Smooth muscle cell of the brain vasculature (primary cell): ENCODE measurements at regions not wholly inside any gene's neighbourhood (a gene's known extent, or its start where the extent isn't known, plus 50 kb on each side); places are given as distances from the start of the nearest gene placed in this dataset.

Experiments used
- DNase-seq: peaks from one replicate; pipeline ENCODE4 v3.0.0-alpha.2; 2012; ENCODE audit warnings: low read depth, low spot score

GRCh38 chr4:144302704-144303536, 162.4 kb upstream of the GYPA start:
- no peak for DNase-seq

- DNase-seq, result no peak
Observed at GRCh38 chr4:144304025-144304424, 163.5 kb upstream of the GYPA start.

GRCh38 chr4:144310535-144310934, 170.0 kb upstream of the GYPA start:
- no peak for DNase-seq

GRCh38 chr4:144313370-144313769, 172.9 kb upstream of the GYPA start:
- DNase-seq, result no peak

GRCh38 chr4:144316869-144317268, 176.4 kb upstream of the GYPA start:
- DNase-seq, result no peak

GRCh38 chr4:144318797-144319196, 178.3 kb upstream of the GYPA start:
- DNase-seq, result no peak

- DNase-seq, result no peak
Observed at GRCh38 chr4:144336633-144337032, 196.1 kb upstream of the GYPA start.

- DNase-seq, result no peak
Observed at GRCh38 chr4:144338148-144338547, 197.6 kb upstream of the GYPA start.

- DNase-seq, result no peak
Observed at GRCh38 chr4:144338834-144339233, 198.3 kb upstream of the GYPA start.

GRCh38 chr4:144340931-144341330, 200.4 kb upstream of the GYPA start:
- DNase-seq, result no peak

GRCh38 chr4:144342949-144343760, 202.6 kb upstream of the GYPA start:
- DNase-seq, result no peak

GRCh38 chr4:144347121-144347520, 206.6 kb upstream of the GYPA start:
- no peak for DNase-seq

GRCh38 chr4:144350706-144351105, 210.2 kb upstream of the GYPA start:
- DNase-seq, result no peak

- DNase-seq, result no peak
Observed at GRCh38 chr4:144351306-144351705, 210.8 kb upstream of the GYPA start.

GRCh38 chr4:144353292-144353691, 212.8 kb upstream of the GYPA start:
- DNase-seq, result no peak

- DNase-seq, result peak; percentile 97
Observed at GRCh38 chr4:144355811-144356757, 215.6 kb upstream of the GYPA start.

GRCh38 chr4:144356941-144357381, 216.4 kb upstream of the GYPA start:
- DNase-seq, result no peak

GRCh38 chr4:144357975-144358374, 217.5 kb upstream of the GYPA start:
- DNase-seq, result no peak

GRCh38 chr4:144360146-144360793, 219.8 kb upstream of the GYPA start:
- DNase-seq, result peak; percentile 33

GRCh38 chr4:144362366-144362765, 221.8 kb upstream of the GYPA start:
- DNase-seq, result no peak

GRCh38 chr4:144363890-144364289, 223.4 kb upstream of the GYPA start:
- DNase-seq, result no peak
